ENCODE measurements at regions not wholly inside any gene's neighbourhood (a gene's known extent, or its start where the extent isn't known, plus 50 kb on each side); places are given as distances from the start of the nearest gene placed in this dataset.

DNA sequence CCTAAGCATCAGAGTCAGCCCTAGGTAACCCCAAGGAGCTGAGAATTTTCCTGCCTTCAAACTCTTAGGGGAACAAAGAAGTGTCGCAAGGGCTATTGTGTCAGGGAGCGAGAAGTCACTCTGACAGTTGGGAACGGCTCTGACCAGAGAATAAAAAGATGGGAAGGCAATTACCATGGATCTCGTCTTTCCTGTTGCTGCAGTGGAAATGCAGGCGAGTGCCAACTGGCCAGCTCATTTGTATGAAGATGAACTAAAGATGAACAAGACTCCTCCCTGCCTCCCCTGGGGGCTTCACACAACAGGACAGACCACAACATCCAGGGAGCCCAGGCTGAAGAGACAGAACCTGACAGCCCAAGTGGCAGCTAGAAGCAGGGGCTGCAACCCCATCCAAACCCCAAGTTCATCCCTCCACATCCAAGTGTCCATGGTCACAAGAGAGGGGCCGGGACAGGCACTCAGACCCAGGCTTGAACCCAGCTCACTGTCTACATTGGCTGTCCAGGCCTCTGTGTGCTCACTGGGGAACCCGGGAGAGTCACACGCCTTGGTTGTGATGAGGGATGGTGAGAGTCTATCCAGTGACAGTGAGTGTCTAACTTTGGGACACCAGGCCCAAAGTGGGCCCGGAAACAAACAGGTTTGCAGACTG lies 322.4 kb downstream of the BCL11B start:
- Histone ChIP-seq H3K4me3 (no peak overlapping the region), H3K9me3 (no peaks in the 10 kb centered on the region), H3K4me1 (peaks cover 8 to 22% (median 19%) of the 10 kb centered on the region in 4 donors), H3K27ac (replicated peaks in 1 of 4) (no peak overlapping the region), H3K27me3 (peaks cover 0 to 11% (median 0%) of the 10 kb centered on the region in 4 donors), H3K36me3 (no peaks in the 10 kb centered on the region)
- intact Hi-C loops (cut with DNase I) = no loop called here
- 73% methylated on average over 9 of the region's 9 CpGs for WGBS
- no peak for DNase-seq (ENCODE audit: extremely low spot score)
- TF ChIP-seq POLR2A (IDR thresholded peaks at IDR 0.05; ENCODE audit: low read depth) = no peak
- TF ChIP-seq EP300 (IDR thresholded peaks at IDR 0.05) = no peak
- TF ChIP-seq POLR2AphosphoS5 (IDR thresholded peaks at IDR 0.05) = no peak
- TF ChIP-seq, protein P1, sequence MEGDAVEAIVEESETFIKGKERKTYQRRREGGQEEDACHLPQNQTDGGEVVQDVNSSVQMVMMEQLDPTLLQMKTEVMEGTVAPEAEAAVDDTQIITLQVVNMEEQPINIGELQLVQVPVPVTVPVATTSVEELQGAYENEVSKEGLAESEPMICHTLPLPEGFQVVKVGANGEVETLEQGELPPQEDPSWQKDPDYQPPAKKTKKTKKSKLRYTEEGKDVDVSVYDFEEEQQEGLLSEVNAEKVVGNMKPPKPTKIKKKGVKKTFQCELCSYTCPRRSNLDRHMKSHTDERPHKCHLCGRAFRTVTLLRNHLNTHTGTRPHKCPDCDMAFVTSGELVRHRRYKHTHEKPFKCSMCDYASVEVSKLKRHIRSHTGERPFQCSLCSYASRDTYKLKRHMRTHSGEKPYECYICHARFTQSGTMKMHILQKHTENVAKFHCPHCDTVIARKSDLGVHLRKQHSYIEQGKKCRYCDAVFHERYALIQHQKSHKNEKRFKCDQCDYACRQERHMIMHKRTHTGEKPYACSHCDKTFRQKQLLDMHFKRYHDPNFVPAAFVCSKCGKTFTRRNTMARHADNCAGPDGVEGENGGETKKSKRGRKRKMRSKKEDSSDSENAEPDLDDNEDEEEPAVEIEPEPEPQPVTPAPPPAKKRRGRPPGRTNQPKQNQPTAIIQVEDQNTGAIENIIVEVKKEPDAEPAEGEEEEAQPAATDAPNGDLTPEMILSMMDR (IDR thresholded peaks at IDR 0.05) = no peak

DNA sequence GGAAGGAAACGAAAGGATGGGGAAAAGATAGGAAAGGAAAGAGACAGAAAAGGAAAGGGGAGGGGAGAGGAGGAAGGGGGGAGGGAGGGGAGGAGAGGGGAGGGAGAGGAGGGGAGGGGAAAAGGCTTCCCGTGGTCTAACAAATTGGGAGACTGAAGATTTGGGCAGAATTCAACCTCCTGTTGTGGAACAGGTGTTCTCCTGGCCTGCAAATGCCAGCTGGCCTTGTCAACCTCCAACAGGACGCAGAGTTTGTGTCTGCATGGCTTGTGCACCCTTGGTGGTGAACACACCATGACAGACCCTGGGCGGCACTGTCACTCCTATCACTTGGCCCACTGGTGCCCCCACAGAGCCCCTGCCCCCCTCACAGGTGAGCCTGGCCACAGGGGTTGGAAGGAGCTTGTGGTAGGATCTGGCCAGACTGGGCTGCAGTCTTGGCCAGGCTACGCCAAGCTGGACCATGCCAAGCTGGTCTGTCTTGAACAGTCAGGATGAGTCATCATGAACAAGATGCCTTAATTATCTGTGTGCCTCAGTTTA lies 321.6 kb downstream of the BCL11B start:
- Histone ChIP-seq H3K27ac (replicated peaks in 1 of 4) (no peak overlapping the region), H3K4me1 (peaks cover 8 to 19% (median 19%) of the 10 kb centered on the region in 4 donors), H3K36me3 (no peaks in the 10 kb centered on the region), H3K9me3 (no peaks in the 10 kb centered on the region), H3K4me3 (no peak overlapping the region), H3K27me3 (peaks cover 0 to 11% (median 0%) of the 10 kb centered on the region in 4 donors)
- DNase-seq (ENCODE audit: extremely low spot score) = no peak
- WGBS = 84% methylated on average over 5 of the region's 5 CpGs
- TF ChIP-seq EP300 (IDR thresholded peaks at IDR 0.05) = no peak
- TF ChIP-seq, protein P1 (IDR thresholded peaks at IDR 0.05) = no peak
- no peak for TF ChIP-seq POLR2AphosphoS5 (IDR thresholded peaks at IDR 0.05)
- no peak for TF ChIP-seq POLR2A (IDR thresholded peaks at IDR 0.05; ENCODE audit: low read depth)
- intact Hi-C loops (cut with DNase I) = no loop called here

DNA sequence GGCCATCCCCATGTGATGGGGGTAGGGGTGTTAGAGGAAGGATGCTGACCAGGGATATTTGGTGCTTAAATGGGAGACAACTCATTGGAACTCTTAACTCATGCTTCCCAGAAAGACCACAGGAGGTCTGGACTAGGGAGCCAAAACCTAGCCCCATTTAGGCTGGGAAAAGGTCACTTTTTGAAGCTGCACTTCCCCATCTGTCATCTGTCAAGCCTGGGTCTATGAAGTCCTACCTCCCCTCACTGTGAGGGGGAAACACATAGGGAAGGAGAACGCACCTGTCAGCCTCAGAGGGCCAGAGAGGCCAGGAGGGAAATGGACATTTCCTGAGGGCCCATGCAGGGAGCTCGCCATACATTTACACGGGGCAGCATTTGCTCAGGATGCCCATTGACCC lies 321.0 kb downstream of the BCL11B start:
- intact Hi-C loops (cut with DNase I) = no loop called here
- peaks cover 8 to 15% (median 13%) of the 10 kb centered on the region in 4 donors for H3K4me1 ChIP-seq
- TF ChIP-seq, protein P1 (IDR thresholded peaks at IDR 0.05) = no peak
- no peak for TF ChIP-seq POLR2AphosphoS5 (IDR thresholded peaks at IDR 0.05)
- no peak for TF ChIP-seq EP300 (IDR thresholded peaks at IDR 0.05)
- no peak for TF ChIP-seq POLR2A (IDR thresholded peaks at IDR 0.05; ENCODE audit: low read depth)
- no peak overlapping the region for H3K27ac ChIP-seq (replicated peaks in 1 of 4)
- WGBS = 68% methylated on average over 3 of the region's 3 CpGs
- H3K36me3 ChIP-seq = no peaks in the 10 kb centered on the region
- no peak for DNase-seq (ENCODE audit: extremely low spot score)
- H3K27me3 ChIP-seq = peaks cover 0 to 11% (median 0%) of the 10 kb centered on the region in 4 donors
- no peak overlapping the region for H3K4me3 ChIP-seq
- no peaks in the 10 kb centered on the region for H3K9me3 ChIP-seq

DNA sequence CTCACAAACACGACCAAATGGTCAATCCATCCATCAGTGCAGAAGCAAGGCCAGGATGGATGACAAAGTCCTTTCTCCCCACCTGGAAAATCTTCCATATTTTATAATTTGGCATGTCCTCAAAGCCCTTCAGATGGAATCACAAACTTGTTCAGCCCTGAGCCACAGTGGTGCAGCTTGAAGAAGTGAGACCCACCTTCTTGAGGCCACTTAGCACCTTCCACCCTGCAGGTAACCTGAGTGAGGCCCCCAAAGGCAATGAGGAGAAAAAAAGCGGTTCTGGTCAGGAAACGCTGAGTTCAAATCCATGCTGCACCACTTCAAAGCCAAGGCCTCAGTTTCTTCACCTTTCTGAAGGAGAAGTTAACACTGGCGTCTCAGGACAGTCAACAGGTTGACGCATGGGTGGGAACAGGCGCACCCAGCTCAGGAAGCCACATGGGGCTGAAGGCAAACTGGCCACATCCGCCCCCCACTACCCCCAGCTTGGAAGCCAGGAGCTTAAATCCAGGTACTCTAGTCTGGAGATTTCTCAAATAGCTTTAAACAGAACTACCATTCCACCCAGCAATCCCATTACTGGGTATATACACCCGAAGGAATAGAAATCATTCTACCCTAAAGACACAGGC lies 320.4 kb downstream of the BCL11B start:
- Histone ChIP-seq H3K4me3 (no peak overlapping the region), H3K27me3 (peaks cover 0 to 11% (median 0%) of the 10 kb centered on the region in 4 donors), H3K27ac (replicated peaks in 1 of 4) (no peak overlapping the region), H3K9me3 (no peaks in the 10 kb centered on the region), H3K4me1 (peaks cover 8 to 10% (median 8%) of the 10 kb centered on the region in 4 donors), H3K36me3 (no peaks in the 10 kb centered on the region)
- intact Hi-C loops (cut with DNase I) = no loop called here
- DNase-seq (ENCODE audit: extremely low spot score) = no peak
- WGBS = 93% methylated on average over 8 of the region's 8 CpGs
- TF ChIP-seq EP300 (IDR thresholded peaks at IDR 0.05) (no peak), POLR2A (IDR thresholded peaks at IDR 0.05; ENCODE audit: low read depth) (no peak), POLR2AphosphoS5 (IDR thresholded peaks at IDR 0.05) (no peak)
- TF ChIP-seq, protein P1 (IDR thresholded peaks at IDR 0.05) = no peak
